NCI-H82 treated with DMSO at 0.1 percent for 48 hours (cell line): ENCODE measurements at regions not wholly inside any gene's neighbourhood (a gene's known extent, or its start where the extent isn't known, plus 50 kb on each side); places are given as distances from the start of the nearest gene placed in this dataset.
"Not testable (repeated sequence)": the region's sequence is repeated elsewhere in the genome, so short reads cannot be mapped to it uniquely, and the experiment has no call there.

Experiments
- DNase-seq: peaks from one replicate; lab custom pipeline; 2025; ENCODE audit not compliant: unreplicated experiment; lab: John Stamatoyannopoulos, UW

GRCh38 chr16:31718998-31719397 lies 154.6 kb upstream of the ZNF267 start:
- no peak for DNase-seq

GRCh38 chr16:31727553-31727952 lies 146.1 kb upstream of the ZNF267 start:
- DNase-seq, result no peak

GRCh38 chr16:31734265-31734664 lies 139.3 kb upstream of the ZNF267 start:
- no peak for DNase-seq

GRCh38 chr16:31745098-31745497 lies 128.5 kb upstream of the ZNF267 start:
- not testable (repeated sequence) for DNase-seq

- no peak for DNase-seq
Observed at GRCh38 chr16:31745900-31746299, 127.7 kb upstream of the ZNF267 start.

- no peak for DNase-seq
Observed at GRCh38 chr16:31754998-31755615, 118.5 kb upstream of the ZNF267 start.

- no peak for DNase-seq
Observed at GRCh38 chr16:31764103-31764502, 109.5 kb upstream of the ZNF267 start.

- no peak for DNase-seq
Observed at GRCh38 chr16:31767267-31767666, 106.3 kb upstream of the ZNF267 start.

GRCh38 chr16:31780342-31780741 lies 93.3 kb upstream of the ZNF267 start:
- no peak for DNase-seq

- no peak for DNase-seq
Observed at GRCh38 chr16:31785126-31785525, 88.5 kb upstream of the ZNF267 start.

- no peak for DNase-seq
Observed at GRCh38 chr16:31807086-31807485, 66.5 kb upstream of the ZNF267 start.

GRCh38 chr16:31810863-31811262 lies 62.7 kb upstream of the ZNF267 start:
- no peak for DNase-seq

GRCh38 chr16:31816141-31816540 lies 57.5 kb upstream of the ZNF267 start:
- not testable (repeated sequence) for DNase-seq

- no peak for DNase-seq
Observed at GRCh38 chr16:31819386-31819785, 54.2 kb upstream of the ZNF267 start.

GRCh38 chr16:31819948-31820347 lies 53.7 kb upstream of the ZNF267 start:
- no peak for DNase-seq
